GM12892 (cell line): ENCODE measurements at regions not wholly inside any gene's neighbourhood (a gene's known extent, or its start where the extent isn't known, plus 50 kb on each side); places are given as distances from the start of the nearest gene placed in this dataset.

Experiments
- POLR2A ChIP-seq: IDR thresholded peaks from 2 replicates; pipeline ENCODE4 v1.6.1; 2011; ENCODE audit warnings: low read depth, low read length, control low read depth
- POLR2AphosphoS5 ChIP-seq: IDR thresholded peaks from 2 replicates; pipeline ENCODE4 v1.6.1; 2011; ENCODE audit warnings: low read depth, low read length, control low read depth

GRCh38 chr2:111246620-111247061 lies 125.9 kb downstream of the BCL2L11 start:
- no peak for TF ChIP-seq POLR2A
- no peak for TF ChIP-seq POLR2AphosphoS5
